PC-3 (cell line): ENCODE measurements at regions not wholly inside any gene's neighbourhood (a gene's known extent, or its start where the extent isn't known, plus 50 kb on each side); places are given as distances from the start of the nearest gene placed in this dataset.

ENCODE experiments used
- ATAC-seq: fragments of 200-7000 bp; cut with Tn5 transposase; 2 replicates; pipeline ENCODE4 v1.9.1; 2020; ENCODE audit warnings: mild to moderate bottlenecking, moderate library complexity
- BruUV-seq: library from RNA; stranded (reverse); fragments of 400-500 nt; replicated peaks from 2 replicates; lab custom pipeline; 2021; lab: Mats Ljungman, UMichigan
- CTCF ChIA-PET: fragments of 300-600 bp; sonication (Branson Sonifier 250); formaldehyde crosslinking; loops from one replicate; lab custom pipeline; 2022; ENCODE audit warnings: antibody characterized with exemption; lab: Charles Lee
- POLR2A ChIA-PET: fragments of 300-600 bp; sonication (Branson Sonifier 250); formaldehyde crosslinking; loops from one replicate; lab custom pipeline; 2022; ENCODE audit warnings: antibody characterized with exemption; ENCODE audit not compliant: unreplicated experiment; lab: Charles Lee
- DNase-seq: peaks from one replicate; pipeline ENCODE4 v3.0.0-alpha.2; 2015
- H2AFZ ChIP-seq: fragments of 300-600 bp; sonication (generic); 2 replicates; pipeline ENCODE4 v1.6.0; 2016; ENCODE audit warnings: antibody characterized with exemption, low read length
- H3F3A ChIP-seq: fragments of 300-600 bp; sonication (generic); one replicate; pipeline ENCODE4 v1.6.0; 2017; ENCODE audit warnings: antibody characterized with exemption, low read length, control low read depth, mild to moderate bottlenecking; ENCODE audit not compliant: unreplicated experiment
- H3K27ac ChIP-seq: fragments of 300-600 bp; sonication (generic); 2 replicates; pipeline ENCODE4 v1.5.1; 2016; ENCODE audit warnings: mild to moderate bottlenecking, low read length
- H3K27me3 ChIP-seq: fragments of 300-600 bp; sonication (generic); 2 replicates; pipeline ENCODE4 v1.6.1; 2016; ENCODE audit warnings: low read length, mixed read lengths
- H3K36me3 ChIP-seq: fragments of 300-600 bp; sonication (generic); 2 replicates; pipeline ENCODE4 v1.6.1; 2016; ENCODE audit warnings: low read depth, mixed run types, low read length, mixed read lengths
- H3K4me1 ChIP-seq: fragments of 300-600 bp; sonication (generic); 2 replicates; pipeline ENCODE4 v1.5.1; 2016; ENCODE audit warnings: low read length; ENCODE audit not compliant: insufficient read depth
- H3K4me2 ChIP-seq: fragments of 300-600 bp; sonication (generic); 2 replicates; pipeline ENCODE4 v1.6.0; 2016; ENCODE audit warnings: low read length
- H3K4me3 ChIP-seq: fragments of 300-600 bp; sonication (generic); 2 replicates; pipeline ENCODE4 v1.5.1; 2016; ENCODE audit warnings: mild to moderate bottlenecking, low read length, mixed read lengths
- H3K79me2 ChIP-seq: fragments of 300-600 bp; sonication (generic); 2 replicates; pipeline ENCODE4 v1.6.1; 2017; ENCODE audit warnings: low read length, mixed read lengths
- H3K9ac ChIP-seq: fragments of 300-600 bp; sonication (generic); 2 replicates; pipeline ENCODE4 v1.6.0; 2016; ENCODE audit warnings: mild to moderate bottlenecking, low read length
- H3K9me2 ChIP-seq: fragments of 300-600 bp; sonication (generic); replicated peaks from 2 replicates; pipeline ENCODE4 v1.6.1; 2016; ENCODE audit warnings: mixed run types, low read length, mixed read lengths
- H3K9me3 ChIP-seq: fragments of 300-600 bp; sonication (generic); 2 replicates; pipeline ENCODE4 v1.6.1; 2016; ENCODE audit warnings: low read length, mixed read lengths
- H4K20me1 ChIP-seq: fragments of 300-600 bp; sonication (generic); 2 replicates; pipeline ENCODE4 v1.6.1; 2016; ENCODE audit warnings: low read length, mixed read lengths
- CTCF ChIP-seq: fragments of 300-600 bp; sonication (generic); conservative IDR thresholded peaks from 2 replicates; pipeline ENCODE4 v1.5.1; 2017; ENCODE audit warnings: antibody characterized with exemption, low read depth, mild to moderate bottlenecking, low read length
- EZH2 ChIP-seq: fragments of 300-600 bp; sonication (generic); IDR thresholded peaks from one replicate; pipeline ENCODE4 v1.6.1; 2017; ENCODE audit warnings: antibody characterized with exemption, mild to moderate bottlenecking, low read length; ENCODE audit not compliant: unreplicated experiment
- EZH2phosphoT487 ChIP-seq: fragments of 300-600 bp; sonication (generic); IDR thresholded peaks from 2 replicates; pipeline ENCODE4 v1.6.1; 2018; ENCODE audit warnings: mild to moderate bottlenecking, antibody characterized with exemption, low read length, borderline replicate concordance
- intact Hi-C: fragments of 100-400 bp; cut with micrococcal nuclease; formaldehyde crosslinking; loops from 2 replicates; pipeline ENCODE4 v1.9.0; 2023

- POLR2A ChIA-PET = no interaction called here
- Histone ChIP-seq H3K27ac (no peak overlapping the region), H3K9me2 (no peaks in the 10 kb centered on the region), H3K27me3 (peaks cover 5% of the 10 kb centered on the region), H3K4me2 (no peak overlapping the region), H3K4me1 (no peaks in the 10 kb centered on the region), H3K36me3 (no peaks in the 10 kb centered on the region), H4K20me1 (no peaks in the 10 kb centered on the region), H3K9ac (no peak overlapping the region), H3K79me2 (no peaks in the 10 kb centered on the region), H3F3A (no peaks in the 10 kb centered on the region), H2AFZ (no peak overlapping the region), H3K4me3 (no peak overlapping the region), H3K9me3 (no peaks in the 10 kb centered on the region)
- TF ChIP-seq EZH2 = no peak
- no peak for TF ChIP-seq EZH2phosphoT487
- no peak for TF ChIP-seq CTCF
- CTCF ChIA-PET = interaction anchor here (0.7 kb wide), 1 partner anchor 75 kb away, joined by 3 read pairs; no protein-coding TSS in a partner anchor
- intact Hi-C loops = no loop called here
- BruUV-seq = no TSS peak
- DNase-seq = no peak
- no peak for ATAC-seq
Observed at GRCh38 chr4:169885893-169886292, 128.1 kb upstream of the HPF1 start.

GRCh38 chr4:169881769-169882168, 124.0 kb upstream of the HPF1 start:
- H3K36me3 ChIP-seq = no peaks in the 10 kb centered on the region
- no peaks in the 10 kb centered on the region for H3K9me3 ChIP-seq
- CTCF ChIA-PET = no interaction called here
- intact Hi-C loops = no loop called here
- no peak overlapping the region for H2AFZ ChIP-seq
- BruUV-seq = no TSS peak
- no peaks in the 10 kb centered on the region for H3K9me2 ChIP-seq
- no peaks in the 10 kb centered on the region for H3K79me2 ChIP-seq
- no peaks in the 10 kb centered on the region for H3F3A ChIP-seq
- H4K20me1 ChIP-seq = no peaks in the 10 kb centered on the region
- no peak overlapping the region for H3K9ac ChIP-seq
- ATAC-seq (no peak), DNase-seq (no peak)
- H3K4me1 ChIP-seq = no peaks in the 10 kb centered on the region
- H3K27ac ChIP-seq = no peak overlapping the region
- no peak overlapping the region for H3K4me2 ChIP-seq
- H3K4me3 ChIP-seq = no peak overlapping the region
- TF ChIP-seq EZH2phosphoT487 (no peak), CTCF (no peak), EZH2 (no peak)
- H3K27me3 ChIP-seq = peaks cover 16% of the 10 kb centered on the region
- POLR2A ChIA-PET = no interaction called here

DNA sequence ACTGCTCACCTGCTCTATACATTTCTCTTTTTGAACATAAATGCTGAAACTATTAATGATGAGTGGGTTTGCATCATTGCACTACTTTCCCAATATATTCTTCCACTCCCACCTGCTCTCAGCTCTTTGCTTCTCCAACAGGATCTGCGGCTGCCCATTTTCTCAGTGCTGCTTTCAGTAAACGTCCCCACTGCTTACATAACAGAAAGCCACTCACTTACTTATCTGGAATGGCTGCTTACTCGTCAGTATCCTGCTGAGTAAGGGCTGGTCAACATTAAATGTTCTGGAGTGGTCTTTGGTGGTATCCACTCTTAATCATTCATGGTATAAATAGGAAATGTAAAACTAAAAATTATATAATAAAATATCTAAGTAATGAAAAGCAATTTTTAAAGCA, 112.8 kb upstream of the HPF1 start:
- no TSS peak for BruUV-seq
- Histone ChIP-seq H3K4me1 (no peaks in the 10 kb centered on the region), H2AFZ (no peak overlapping the region), H3K9me2 (no peaks in the 10 kb centered on the region), H3K27ac (no peak overlapping the region), H3K9me3 (no peaks in the 10 kb centered on the region), H3K27me3 (peaks cover 37% of the 10 kb centered on the region), H3K36me3 (no peaks in the 10 kb centered on the region), H3K79me2 (no peaks in the 10 kb centered on the region), H4K20me1 (no peaks in the 10 kb centered on the region), H3K9ac (no peak overlapping the region), H3K4me2 (no peak overlapping the region), H3K4me3 (no peak overlapping the region), H3F3A (no peaks in the 10 kb centered on the region)
- POLR2A ChIA-PET = no interaction called here
- no peak for TF ChIP-seq EZH2
- no peak for TF ChIP-seq CTCF
- TF ChIP-seq EZH2phosphoT487 = no peak
- CTCF ChIA-PET = no interaction called here
- DNase-seq (no peak), ATAC-seq (no peak)
- intact Hi-C loops = no loop called here
